ENCODE measurements at regions not wholly inside any gene's neighbourhood (a gene's known extent, or its start where the extent isn't known, plus 50 kb on each side); places are given as distances from the start of the nearest gene placed in this dataset.

DNA sequence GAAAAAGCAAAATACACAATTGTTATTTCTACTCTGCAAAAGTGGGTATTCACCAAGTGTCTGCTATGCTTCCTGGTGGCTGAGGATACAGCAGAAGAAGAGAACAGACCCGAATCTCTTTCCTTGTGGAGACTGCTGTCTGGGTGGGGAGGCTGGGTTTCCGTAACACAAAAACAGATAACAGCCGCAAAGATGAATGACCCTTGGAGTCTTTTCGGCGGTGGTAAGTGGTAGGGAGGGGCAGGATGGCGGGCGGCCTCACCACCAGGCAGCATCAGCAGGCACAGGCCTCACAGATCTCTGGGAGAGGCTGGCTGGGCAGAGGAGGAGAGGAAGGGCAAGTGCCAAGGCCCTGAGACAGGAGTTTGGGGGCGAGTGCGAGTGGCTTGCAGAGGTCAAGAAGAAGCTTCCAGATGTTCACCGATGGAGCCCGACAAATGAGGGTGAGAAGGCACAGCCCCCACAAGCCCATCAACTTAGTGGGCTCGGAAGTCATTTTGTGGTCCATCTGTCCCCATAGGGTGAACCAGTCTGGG is 164.2 kb downstream of the RHOU start:
- no peak for DNase-seq

DNA sequence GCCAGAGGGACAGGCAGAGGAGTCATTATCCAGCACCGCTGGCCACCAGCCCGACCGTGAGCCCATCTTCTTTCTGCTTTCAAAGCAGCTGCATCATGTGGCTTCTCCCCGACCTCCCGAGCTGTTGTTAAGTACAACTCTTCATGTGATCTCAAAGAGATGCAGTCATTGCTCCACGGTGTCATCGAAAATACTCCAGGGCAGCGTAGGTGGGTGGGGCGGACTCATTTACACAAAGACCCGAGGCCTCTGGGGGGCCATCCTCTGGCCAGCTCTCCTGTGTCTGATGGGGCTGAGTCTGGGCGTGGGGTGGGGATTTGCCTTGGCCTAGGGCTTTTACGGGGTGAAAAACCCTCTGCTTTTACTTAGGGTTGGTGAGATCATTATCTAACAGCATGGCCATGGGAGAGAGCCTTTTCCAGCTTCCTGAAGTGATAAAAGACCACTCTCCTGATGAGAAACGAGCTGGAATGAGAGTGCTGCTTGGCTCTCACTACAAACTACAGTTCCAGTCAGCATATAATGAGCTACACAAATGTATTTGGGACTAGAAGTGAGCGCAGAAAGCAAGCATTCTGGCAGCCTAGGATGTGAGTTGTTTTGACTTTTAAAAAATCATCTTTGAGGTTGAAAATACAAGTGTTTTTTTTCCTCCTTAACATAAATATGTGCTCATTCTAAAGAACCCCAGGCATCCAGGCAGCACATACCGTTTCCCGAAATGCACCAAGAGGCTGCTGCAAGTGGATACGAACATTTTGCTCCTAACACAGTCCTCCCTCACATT is 165.0 kb downstream of the RHOU start:
- no peak for DNase-seq

DNA sequence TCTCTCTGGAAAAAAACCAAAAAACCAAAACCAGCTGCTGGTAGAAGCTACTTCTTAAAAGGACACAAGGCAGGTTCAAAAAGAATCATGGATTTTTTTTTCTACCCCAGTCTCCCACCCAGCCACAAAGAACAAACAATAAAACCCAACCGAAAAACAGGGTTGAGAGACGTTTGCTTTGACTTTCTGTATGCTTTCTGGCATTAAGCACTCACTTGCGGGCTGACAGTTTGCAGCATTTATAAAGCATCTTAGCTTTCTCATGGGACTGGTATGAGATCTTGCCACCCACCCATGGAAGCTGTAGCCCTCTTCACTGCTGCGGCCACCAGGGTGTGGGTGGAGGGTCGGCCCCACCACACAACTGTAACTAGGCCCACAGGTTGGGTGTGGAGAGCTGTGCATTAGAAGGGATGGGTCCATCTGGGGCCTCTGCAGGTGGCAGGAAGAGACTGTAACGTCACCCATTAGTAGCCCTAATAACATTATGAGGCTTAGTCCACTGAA is 165.7 kb downstream of the RHOU start:
- no peak for DNase-seq

DNA sequence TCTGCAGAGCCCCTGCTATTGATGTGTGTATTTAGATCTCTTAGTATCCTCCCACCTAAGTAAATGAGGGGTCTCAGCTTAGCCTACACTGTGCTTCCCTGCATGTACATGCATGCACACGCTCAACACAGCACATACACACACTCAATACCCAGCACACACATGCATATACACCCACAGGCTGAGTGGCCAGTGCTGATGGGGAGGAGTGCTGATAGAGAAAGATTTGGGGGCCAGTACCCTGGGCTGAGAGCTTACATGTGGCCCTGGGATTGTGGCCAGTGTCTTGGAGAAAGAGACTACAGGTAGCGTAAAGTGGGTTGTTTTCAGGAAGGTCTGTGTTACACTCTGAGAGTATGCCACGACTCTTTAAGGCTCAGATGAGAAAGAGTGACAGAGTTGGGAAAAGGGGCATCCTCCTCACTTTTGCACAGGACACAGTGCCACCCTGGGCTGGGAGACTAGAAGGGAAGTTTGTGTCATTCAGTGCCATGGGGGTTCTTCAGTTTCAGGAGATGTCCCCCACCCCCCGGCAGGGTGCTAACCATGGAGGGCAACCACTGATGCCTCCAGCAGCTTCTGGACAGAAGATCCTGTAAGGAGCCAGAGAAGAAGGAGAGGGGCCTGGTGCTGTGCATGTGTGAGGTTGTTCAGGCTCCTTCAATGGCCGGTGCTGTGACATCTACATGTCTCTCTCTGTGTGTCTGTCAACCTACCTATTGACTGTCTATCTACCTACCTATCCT is 166.8 kb downstream of the RHOU start:
- DNase-seq, result no peak

DNA sequence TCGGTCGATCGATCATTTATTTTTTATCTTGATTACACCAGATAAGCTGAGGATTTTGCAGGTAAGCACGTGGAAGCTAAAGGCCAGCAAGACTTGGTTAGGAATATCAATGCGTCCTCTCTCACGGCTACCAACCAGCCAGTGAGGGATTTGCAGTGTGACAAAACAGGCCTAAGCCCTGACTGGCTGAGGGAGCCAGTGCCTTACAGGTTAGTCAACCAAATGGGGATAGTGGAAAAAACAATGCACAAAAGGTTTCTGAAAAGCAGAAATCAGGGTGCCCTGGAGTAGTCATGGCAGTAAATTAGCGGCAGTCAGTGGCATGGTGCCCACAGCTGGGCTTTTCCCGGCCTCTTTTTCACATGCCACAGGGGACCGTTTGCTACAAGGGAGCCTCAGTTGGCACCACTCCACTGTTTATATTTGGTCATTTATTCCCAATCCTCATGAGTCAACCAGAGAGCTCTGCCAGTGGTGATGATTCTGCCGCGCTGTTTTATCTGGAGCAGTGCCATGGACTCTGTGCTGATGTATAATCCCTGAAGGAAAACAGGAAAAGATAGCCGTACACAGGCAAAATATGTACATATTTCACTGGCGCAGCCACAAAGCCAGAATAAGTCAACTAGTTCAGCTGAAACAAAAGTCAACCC is 167.6 kb downstream of the RHOU start:
- DNase-seq, result no peak

GRCh38 chr1:228903434-228904071 is 168.3 kb downstream of the RHOU start:
- DNase-seq, result no peak

- no peak for DNase-seq
Measured at GRCh38 chr1:228904222-228904621, 168.9 kb downstream of the RHOU start.

GRCh38 chr1:228905701-228906101 is 170.4 kb downstream of the RHOU start:
- DNase-seq, result no peak

- no peak for DNase-seq
Measured at GRCh38 chr1:228906223-228906860, 171.1 kb downstream of the RHOU start.

GRCh38 chr1:228911225-228912210 is 176.2 kb downstream of the RHOU start:
- DNase-seq, result no peak

- no peak for DNase-seq
Measured at GRCh38 chr1:228913626-228914414, 178.5 kb downstream of the RHOU start.

GRCh38 chr1:228914700-228915099 is 179.4 kb downstream of the RHOU start:
- no peak for DNase-seq

GRCh38 chr1:228917342-228917741 is 182.1 kb downstream of the RHOU start:
- no peak for DNase-seq

DNA sequence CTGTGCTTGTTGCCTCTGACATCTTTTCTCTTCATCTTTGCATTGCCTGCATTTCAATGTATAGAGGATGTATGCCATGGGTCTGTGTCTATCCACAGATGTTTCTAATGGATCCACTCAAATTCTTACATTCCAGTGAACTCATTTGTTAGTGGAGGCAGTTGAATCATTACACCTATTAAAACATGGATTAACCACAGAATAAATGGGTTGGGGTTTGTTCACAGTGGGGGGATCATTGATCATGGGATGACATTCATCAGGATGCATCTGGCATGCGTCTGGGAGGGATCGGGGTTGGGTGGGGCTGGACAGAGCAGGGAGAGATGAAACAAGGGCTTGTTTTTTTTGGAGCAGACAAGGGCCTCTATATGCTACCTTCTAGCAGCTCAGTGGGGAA is 182.5 kb downstream of the RHOU start:
- no peak for DNase-seq

GRCh38 chr1:228918335-228918734 is 183.1 kb downstream of the RHOU start:
- DNase-seq, result no peak

DNA sequence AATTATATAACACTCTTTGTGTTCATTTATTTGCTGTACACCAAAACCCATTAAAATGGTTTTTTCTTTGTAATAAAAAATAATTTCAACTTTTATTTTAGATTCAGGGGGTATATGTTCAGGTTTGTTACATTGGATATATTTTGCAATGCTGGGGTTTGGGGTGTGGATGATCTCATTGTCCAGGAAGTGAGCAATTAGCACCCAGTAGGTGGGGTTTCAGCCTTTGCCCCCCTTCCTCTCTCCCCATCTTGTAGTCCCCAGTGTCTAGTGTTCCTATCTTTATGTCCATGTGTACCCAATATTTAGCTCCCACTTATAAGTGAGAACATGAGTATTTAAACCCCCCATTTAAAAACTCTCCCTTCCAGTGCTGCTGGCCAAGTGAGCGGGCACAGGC is 184.6 kb downstream of the RHOU start:
- no peak for DNase-seq

DNA sequence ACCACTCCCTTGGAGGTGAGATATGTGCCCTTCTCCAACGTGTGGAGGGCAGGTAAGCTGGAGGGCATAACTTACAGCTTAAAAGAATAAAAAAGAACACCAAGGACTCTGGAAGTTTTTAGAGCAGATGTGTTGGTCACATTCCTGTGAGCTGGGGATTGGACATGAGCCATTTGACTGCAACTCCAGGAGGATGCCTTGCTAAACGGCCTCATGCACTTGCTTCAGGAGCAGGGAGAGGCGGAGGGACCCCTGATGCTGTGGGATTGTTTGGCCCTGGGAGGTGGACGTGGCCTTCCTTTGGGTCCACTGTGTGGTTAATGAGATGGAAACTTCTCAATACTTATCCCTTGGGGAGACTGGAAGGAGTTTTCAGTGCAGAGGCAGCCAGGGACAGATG is 185.6 kb downstream of the RHOU start:
- no peak for DNase-seq

- DNase-seq, result no peak
Measured at GRCh38 chr1:228921481-228921880, 186.2 kb downstream of the RHOU start.

DNA sequence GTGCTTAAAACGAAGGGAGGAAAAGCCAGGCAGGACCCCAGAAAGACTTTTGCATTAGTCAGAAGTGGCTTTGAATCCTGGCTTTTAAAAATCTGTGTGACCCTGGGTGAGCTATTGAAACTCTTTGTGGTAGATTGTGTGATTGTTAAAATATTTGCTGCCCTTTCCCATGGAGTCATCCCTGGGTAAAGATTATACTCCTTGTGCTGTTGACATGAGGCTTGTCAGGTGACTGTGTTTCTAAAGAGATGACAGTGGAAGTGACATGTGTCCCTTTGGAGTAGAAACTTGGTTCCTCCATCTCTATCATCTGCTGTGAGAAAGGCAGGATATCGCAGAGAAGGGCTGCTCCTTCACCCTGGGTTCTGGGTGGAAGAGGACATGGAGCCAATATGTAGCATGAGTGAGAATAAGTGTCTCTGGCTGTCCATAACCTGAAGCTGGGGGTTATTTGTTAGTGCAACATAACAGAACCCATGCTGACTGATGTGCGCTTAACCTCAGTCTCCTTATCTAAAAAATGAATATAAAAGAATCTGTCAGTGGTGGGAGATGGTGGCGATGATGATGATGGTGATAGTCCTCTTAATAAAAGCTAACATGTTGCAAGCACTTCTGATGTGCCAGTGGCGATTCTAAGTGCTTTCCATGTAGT is 187.6 kb downstream of the RHOU start:
- DNase-seq, result no peak

All from activated T-cell treated with anti-CD3 and anti-CD28 coated beads, Interleukin-2, amount 50 U/mL, for 48 hours (primary cell).